ENCODE measurements at regions not wholly inside any gene's neighbourhood (a gene's known extent, or its start where the extent isn't known, plus 50 kb on each side); places are given as distances from the start of the nearest gene placed in this dataset.

DNA sequence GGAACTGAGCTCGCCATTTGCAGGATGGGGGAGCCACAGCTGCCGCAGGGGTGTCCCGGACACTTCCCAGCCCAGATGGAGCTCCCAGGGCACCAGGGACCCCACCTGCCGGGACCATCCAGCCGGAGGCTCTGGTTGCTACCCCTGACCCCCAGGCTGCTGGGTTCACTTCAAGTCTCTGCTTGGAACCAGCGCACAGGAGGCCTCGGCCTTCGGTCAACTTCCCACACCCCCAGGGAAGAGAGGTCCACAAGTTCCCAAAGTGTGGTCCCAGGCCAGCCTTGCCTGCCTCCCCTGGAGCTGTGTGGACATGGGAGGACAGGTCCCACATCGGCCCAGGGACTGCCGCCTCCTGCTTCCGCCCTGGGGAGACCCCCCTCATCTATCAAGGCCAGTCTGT lies 117.0 kb downstream of the TEX29 start:
- WGBS (ENCODE audit: low lambda C conversion rate): 0% methylated on average over 1 of the region's 11 CpGs

DNA sequence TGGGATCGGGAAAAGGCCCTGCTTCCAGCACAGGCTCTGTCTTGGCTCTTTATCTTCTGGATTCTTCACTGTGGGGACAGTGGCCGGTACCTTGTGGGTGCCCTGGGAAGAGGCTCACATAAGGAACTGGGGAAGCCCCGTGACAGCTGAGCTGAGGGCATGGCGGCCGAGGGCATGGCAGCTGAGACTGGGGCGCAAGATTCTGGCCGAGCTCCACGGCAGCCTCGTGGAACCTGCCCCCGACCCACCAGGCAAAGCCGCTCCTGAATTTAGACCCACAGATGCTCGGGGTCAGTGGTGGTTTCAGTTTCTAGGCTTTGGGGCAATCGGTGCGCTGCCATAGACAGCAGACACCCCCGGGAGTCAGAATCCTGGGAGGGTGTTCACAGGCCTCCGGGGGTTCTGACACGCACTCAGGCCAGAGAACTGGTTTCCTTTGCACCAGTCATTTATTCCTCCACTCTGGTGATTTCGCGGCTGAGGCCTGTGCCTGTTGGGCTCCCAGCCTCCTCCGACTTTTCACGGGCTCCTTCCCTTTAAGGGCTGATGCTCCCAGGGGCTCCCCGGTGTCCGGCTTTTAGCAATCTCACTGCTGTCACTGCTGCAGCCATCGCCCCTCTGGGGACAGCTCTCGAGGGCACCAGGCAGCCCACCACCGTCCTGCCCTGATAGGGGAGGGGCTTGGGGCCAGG lies 117.6 kb downstream of the TEX29 start:
- CTCF ChIA-PET: interaction anchor here (0.7 to 0.9 kb wide), 2 partner anchors 9 to 18 kb away, joined by 3 to 6 read pairs; no protein-coding TSS in a partner anchor
- TF ChIP-seq, protein P1, sequence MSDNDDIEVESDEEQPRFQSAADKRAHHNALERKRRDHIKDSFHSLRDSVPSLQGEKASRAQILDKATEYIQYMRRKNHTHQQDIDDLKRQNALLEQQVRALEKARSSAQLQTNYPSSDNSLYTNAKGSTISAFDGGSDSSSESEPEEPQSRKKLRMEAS (IDR thresholded peaks at IDR 0.05; ENCODE audit: low read depth): no peak
- TF ChIP-seq NRF1 (IDR thresholded peaks at IDR 0.05; ENCODE audit: low read depth, low read length) (no peak), RFX5 (IDR thresholded peaks at IDR 0.05; ENCODE audit: low read length) (no peak), GABPA (IDR thresholded peaks at IDR 0.05; ENCODE audit: low read depth) (no peak), TEAD4 (IDR thresholded peaks at IDR 0.05; ENCODE audit: borderline replicate concordance, insufficient read depth) (no peak), JUND (IDR thresholded peaks at IDR 0.05) (no peak), MXI1 (IDR thresholded peaks at IDR 0.05; ENCODE audit: low read depth, low read length) (no peak)
- TF ChIP-seq, protein P2, sequence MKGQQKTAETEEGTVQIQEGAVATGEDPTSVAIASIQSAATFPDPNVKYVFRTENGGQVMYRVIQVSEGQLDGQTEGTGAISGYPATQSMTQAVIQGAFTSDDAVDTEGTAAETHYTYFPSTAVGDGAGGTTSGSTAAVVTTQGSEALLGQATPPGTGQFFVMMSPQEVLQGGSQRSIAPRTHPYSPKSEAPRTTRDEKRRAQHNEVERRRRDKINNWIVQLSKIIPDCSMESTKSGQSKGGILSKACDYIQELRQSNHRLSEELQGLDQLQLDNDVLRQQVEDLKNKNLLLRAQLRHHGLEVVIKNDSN (IDR thresholded peaks at IDR 0.05; ENCODE audit: borderline replicate concordance, low read depth): no peak
- TF ChIP-seq, protein P3, sequence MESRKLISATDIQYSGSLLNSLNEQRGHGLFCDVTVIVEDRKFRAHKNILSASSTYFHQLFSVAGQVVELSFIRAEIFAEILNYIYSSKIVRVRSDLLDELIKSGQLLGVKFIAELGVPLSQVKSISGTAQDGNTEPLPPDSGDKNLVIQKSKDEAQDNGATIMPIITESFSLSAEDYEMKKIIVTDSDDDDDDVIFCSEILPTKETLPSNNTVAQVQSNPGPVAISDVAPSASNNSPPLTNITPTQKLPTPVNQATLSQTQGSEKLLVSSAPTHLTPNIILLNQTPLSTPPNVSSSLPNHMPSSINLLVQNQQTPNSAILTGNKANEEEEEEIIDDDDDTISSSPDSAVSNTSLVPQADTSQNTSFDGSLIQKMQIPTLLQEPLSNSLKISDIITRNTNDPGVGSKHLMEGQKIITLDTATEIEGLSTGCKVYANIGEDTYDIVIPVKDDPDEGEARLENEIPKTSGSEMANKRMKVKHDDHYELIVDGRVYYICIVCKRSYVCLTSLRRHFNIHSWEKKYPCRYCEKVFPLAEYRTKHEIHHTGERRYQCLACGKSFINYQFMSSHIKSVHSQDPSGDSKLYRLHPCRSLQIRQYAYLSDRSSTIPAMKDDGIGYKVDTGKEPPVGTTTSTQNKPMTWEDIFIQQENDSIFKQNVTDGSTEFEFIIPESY (IDR thresholded peaks at IDR 0.05; ENCODE audit: borderline replicate concordance, low read depth): no peak

More for the DNA sequence above, 117.0 kb downstream of the TEX29 start:
- TF ChIP-seq TEAD4 (IDR thresholded peaks at IDR 0.05; ENCODE audit: borderline replicate concordance, insufficient read depth): no peak
- no peak for TF ChIP-seq YY1 (IDR thresholded peaks at IDR 0.05; ENCODE audit: low read depth)
- TF ChIP-seq MEF2A (IDR thresholded peaks at IDR 0.05; ENCODE audit: borderline replicate concordance, low read depth): no peak
- no peak for TF ChIP-seq RFX5 (IDR thresholded peaks at IDR 0.05; ENCODE audit: low read length)
- TF ChIP-seq, protein P4, sequence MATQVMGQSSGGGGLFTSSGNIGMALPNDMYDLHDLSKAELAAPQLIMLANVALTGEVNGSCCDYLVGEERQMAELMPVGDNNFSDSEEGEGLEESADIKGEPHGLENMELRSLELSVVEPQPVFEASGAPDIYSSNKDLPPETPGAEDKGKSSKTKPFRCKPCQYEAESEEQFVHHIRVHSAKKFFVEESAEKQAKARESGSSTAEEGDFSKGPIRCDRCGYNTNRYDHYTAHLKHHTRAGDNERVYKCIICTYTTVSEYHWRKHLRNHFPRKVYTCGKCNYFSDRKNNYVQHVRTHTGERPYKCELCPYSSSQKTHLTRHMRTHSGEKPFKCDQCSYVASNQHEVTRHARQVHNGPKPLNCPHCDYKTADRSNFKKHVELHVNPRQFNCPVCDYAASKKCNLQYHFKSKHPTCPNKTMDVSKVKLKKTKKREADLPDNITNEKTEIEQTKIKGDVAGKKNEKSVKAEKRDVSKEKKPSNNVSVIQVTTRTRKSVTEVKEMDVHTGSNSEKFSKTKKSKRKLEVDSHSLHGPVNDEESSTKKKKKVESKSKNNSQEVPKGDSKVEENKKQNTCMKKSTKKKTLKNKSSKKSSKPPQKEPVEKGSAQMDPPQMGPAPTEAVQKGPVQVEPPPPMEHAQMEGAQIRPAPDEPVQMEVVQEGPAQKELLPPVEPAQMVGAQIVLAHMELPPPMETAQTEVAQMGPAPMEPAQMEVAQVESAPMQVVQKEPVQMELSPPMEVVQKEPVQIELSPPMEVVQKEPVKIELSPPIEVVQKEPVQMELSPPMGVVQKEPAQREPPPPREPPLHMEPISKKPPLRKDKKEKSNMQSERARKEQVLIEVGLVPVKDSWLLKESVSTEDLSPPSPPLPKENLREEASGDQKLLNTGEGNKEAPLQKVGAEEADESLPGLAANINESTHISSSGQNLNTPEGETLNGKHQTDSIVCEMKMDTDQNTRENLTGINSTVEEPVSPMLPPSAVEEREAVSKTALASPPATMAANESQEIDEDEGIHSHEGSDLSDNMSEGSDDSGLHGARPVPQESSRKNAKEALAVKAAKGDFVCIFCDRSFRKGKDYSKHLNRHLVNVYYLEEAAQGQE (IDR thresholded peaks at IDR 0.05; ENCODE audit: low read depth, low read length): no peak
- TF ChIP-seq, protein P5, sequence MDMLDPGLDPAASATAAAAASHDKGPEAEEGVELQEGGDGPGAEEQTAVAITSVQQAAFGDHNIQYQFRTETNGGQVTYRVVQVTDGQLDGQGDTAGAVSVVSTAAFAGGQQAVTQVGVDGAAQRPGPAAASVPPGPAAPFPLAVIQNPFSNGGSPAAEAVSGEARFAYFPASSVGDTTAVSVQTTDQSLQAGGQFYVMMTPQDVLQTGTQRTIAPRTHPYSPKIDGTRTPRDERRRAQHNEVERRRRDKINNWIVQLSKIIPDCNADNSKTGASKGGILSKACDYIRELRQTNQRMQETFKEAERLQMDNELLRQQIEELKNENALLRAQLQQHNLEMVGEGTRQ (IDR thresholded peaks at IDR 0.05; ENCODE audit: borderline replicate concordance, low read depth, low read length): no peak
- no peak for TF ChIP-seq TAF1 (IDR thresholded peaks at IDR 0.05; ENCODE audit: borderline replicate concordance, low read depth, low read length)
- TF ChIP-seq ELF1 (IDR thresholded peaks at IDR 0.05): no peak
- no peak for TF ChIP-seq POLR2AphosphoS5 (IDR thresholded peaks at IDR 0.05; ENCODE audit: low read depth, low read length)
- TF ChIP-seq FOSL2 (IDR thresholded peaks at IDR 0.05; ENCODE audit: borderline replicate concordance, low read depth): no peak
- no peak overlapping the region for H3K27ac ChIP-seq (ENCODE audit: low read depth in 2 of 2, low read length in 1 of 2)
- no peaks in the 10 kb centered on the region; the same call in 1 of the 2 replicates for H3K27me3 ChIP-seq (ENCODE audit: insufficient read depth)
- H3K36me3 ChIP-seq (replicated peaks in 1 of 2; ENCODE audit: control insufficient read depth in 1 of 2, insufficient read depth in 2 of 2, low read length in 1 of 2): no peaks in the 10 kb centered on the region
- H3K4me1 ChIP-seq (ENCODE audit: control insufficient read depth in 1 of 2, insufficient read depth in 2 of 2, low read depth in 1 of 2, low read length in 1 of 2): no peaks in the 10 kb centered on the region
- H3K9me3 ChIP-seq: no peaks in the 10 kb centered on the region
- no peaks in the 10 kb centered on the region for H3K9me2 ChIP-seq
- no peaks in the 10 kb centered on the region for H3K79me2 ChIP-seq (ENCODE audit: insufficient read depth)
- no peak overlapping the region for H3K4me2 ChIP-seq
- H3K4me3 ChIP-seq (ENCODE audit: low read depth in 2 of 2, low read length in 1 of 2): no peak overlapping the region
- DNase-seq: no peak
- ChIA-PET POLR2A (no interaction called here), CTCF (interaction anchor here (0.7 to 0.9 kb wide), 2 partner anchors 8 to 17 kb away, joined by 3 to 6 read pairs; no protein-coding TSS in a partner anchor)
- no peaks in the 10 kb centered on the region for H3F3A ChIP-seq (replicated peaks; ENCODE audit: insufficient read depth)
- no peaks in the 10 kb centered on the region for H4K20me1 ChIP-seq (ENCODE audit: insufficient read depth)
- H2AFZ ChIP-seq (ENCODE audit: low read depth): no peak overlapping the region
- H3K9ac ChIP-seq: no peak overlapping the region

More for the DNA sequence above, 117.6 kb downstream of the TEX29 start:
- Histone ChIP-seq H3K9me2 (no peaks in the 10 kb centered on the region), H3K9me3 (no peaks in the 10 kb centered on the region), H3K9ac (no peak overlapping the region), H3K27me3 (ENCODE audit: insufficient read depth) (no peaks in the 10 kb centered on the region; the same call in 1 of the 2 replicates), H3K79me2 (ENCODE audit: insufficient read depth) (no peaks in the 10 kb centered on the region), H3K36me3 (replicated peaks in 1 of 2; ENCODE audit: control insufficient read depth in 1 of 2, insufficient read depth in 2 of 2, low read length in 1 of 2) (no peaks in the 10 kb centered on the region), H3F3A (replicated peaks; ENCODE audit: insufficient read depth) (no peaks in the 10 kb centered on the region), H4K20me1 (ENCODE audit: insufficient read depth) (no peaks in the 10 kb centered on the region), H3K27ac (ENCODE audit: low read depth in 2 of 2, low read length in 1 of 2) (no peak overlapping the region), H2AFZ (ENCODE audit: low read depth) (no peak overlapping the region), H3K4me3 (ENCODE audit: low read depth in 2 of 2, low read length in 1 of 2) (no peak overlapping the region), H3K4me2 (no peak overlapping the region), H3K4me1 (ENCODE audit: control insufficient read depth in 1 of 2, insufficient read depth in 2 of 2, low read depth in 1 of 2, low read length in 1 of 2) (no peaks in the 10 kb centered on the region)
- 30% methylated on average over 19 of the region's 26 CpGs for WGBS (ENCODE audit: low lambda C conversion rate)
- POLR2A ChIA-PET: no interaction called here
- no peak for DNase-seq

Data from SK-N-SH (cell line).